ENCODE measurements at regions not wholly inside any gene's neighbourhood (a gene's known extent, or its start where the extent isn't known, plus 50 kb on each side); places are given as distances from the start of the nearest gene placed in this dataset.

DNA sequence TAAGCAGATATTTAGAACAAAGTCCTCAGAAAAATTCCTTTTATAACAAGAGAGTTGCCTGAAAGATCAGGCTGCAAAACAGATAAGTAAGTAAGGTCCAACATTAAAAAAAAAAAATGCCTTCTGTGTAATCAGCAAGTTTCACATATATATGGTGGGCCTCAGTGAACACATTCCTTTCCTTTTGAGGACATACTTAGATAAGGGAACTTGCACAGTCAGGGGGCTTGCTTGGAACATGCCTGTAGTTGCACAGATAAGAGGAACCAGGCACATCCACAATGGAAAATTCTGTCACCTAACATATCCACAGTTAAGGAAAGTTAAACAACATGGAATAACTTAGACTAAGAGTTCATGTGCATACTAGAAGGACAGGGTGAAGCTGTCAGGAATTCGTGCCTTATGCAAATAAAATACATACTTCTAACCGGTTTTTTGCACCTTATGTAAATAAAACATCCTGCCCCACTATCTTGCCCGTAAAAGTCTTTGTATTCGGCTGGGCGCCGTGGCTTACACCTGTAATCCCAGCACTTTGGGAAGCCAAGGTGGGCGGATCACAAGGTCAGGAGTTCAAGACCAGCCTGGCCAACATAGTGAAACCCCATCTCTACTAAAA is 257.3 kb downstream of the ZNF33B start:
- Histone ChIP-seq H3K79me1 (ENCODE audit: low read depth in 1 of 2, low read length in 2 of 2) (no peaks in the 10 kb centered on the region), H2AK5ac (ENCODE audit: low read depth, low read length) (no peak overlapping the region)

More for the DNA sequence above, 257.3 kb downstream of the ZNF33B start:
- H3K4me2 ChIP-seq (ENCODE audit: low read depth, low read length), result no peak overlapping the region
- POLR2A ChIA-PET (ENCODE audit: unreplicated experiment), result no interaction called here
- H3K27ac ChIP-seq (ENCODE audit: insufficient read depth, low read length), result no peak overlapping the region
- H4K5ac ChIP-seq (ENCODE audit: low read depth, low read length), result no peak overlapping the region
- in situ Hi-C loops (cut with MboI; ENCODE audit: low sequenced_read_pairs) (no loop called here), dilution Hi-C loops (cut with HindIII; ENCODE audit: low sequenced_read_pairs, unreplicated experiment) (no loop called here), intact Hi-C loops (cut with micrococcal nuclease) (no loop called here)
- no peak overlapping the region for H2AK9ac ChIP-seq (replicated peaks; ENCODE audit: low read depth, low read length, poor library complexity)
- no peak overlapping the region for H3K9ac ChIP-seq (ENCODE audit: low read depth, low read length)
- 40% methylated on average over 1 of the region's 7 CpGs; no CpG with 5 or more reads in 1 of the 2 experiments for WGBS, 2 experiments (ENCODE audit: extremely low coverage in 2 of 2, insufficient read length in 1 of 2)
- no peak overlapping the region for H3K14ac ChIP-seq (replicated peaks; ENCODE audit: low read depth, low read length)
- H4K91ac ChIP-seq (ENCODE audit: insufficient read depth, low read depth, low read length), result no peak overlapping the region
- no peak for DNase-seq
- H2AFZ ChIP-seq (replicated peaks; ENCODE audit: low read length, poor library complexity), result no peak overlapping the region
- no peak overlapping the region for H2BK120ac ChIP-seq (ENCODE audit: low read depth, low read length)
- H2BK15ac ChIP-seq (ENCODE audit: low read depth, low read length), result no peak overlapping the region
- no peaks in the 10 kb centered on the region for H3K27me3 ChIP-seq (ENCODE audit: control insufficient read depth, insufficient read depth, low read length)
- H2BK5ac ChIP-seq (ENCODE audit: low read depth, low read length, poor library complexity, severe bottlenecking), result no peak overlapping the region
- no peak for TF ChIP-seq RCOR1 (IDR thresholded peaks at IDR 0.05; ENCODE audit: insufficient replicate concordance, low read length)
- TF ChIP-seq POLR2A (IDR thresholded peaks at IDR 0.05; ENCODE audit: low read depth, low read length), result no peak
- no peak for TF ChIP-seq ELK1 (IDR thresholded peaks at IDR 0.05; ENCODE audit: borderline replicate concordance, low read depth, low read length)
- no peak overlapping the region for H3K18ac ChIP-seq (ENCODE audit: low read depth, low read length)
- no peak overlapping the region for H3K4me3 ChIP-seq (ENCODE audit: insufficient read depth, low read depth, low read length)
- H4K8ac ChIP-seq (ENCODE audit: low read depth in 2 of 2, low read length in 2 of 2), result no peak overlapping the region
- no peaks in the 10 kb centered on the region for H3K9me1 ChIP-seq (ENCODE audit: insufficient read depth, low read length)
- no peak overlapping the region for H3K56ac ChIP-seq (ENCODE audit: extremely low read depth, insufficient read depth, low read length)
- H3K9me3 ChIP-seq (ENCODE audit: control insufficient read depth, insufficient read depth, low read length), result peaks cover 5% of the 10 kb centered on the region
- H2BK20ac ChIP-seq (ENCODE audit: low read depth, low read length), result no peak overlapping the region
- H3K4ac ChIP-seq (ENCODE audit: low read depth, low read length), result no peak overlapping the region
- H4K20me1 ChIP-seq (ENCODE audit: insufficient read depth, low read length), result no peaks in the 10 kb centered on the region
- H3K23ac ChIP-seq (ENCODE audit: low read depth, low read length), result no peak overlapping the region
- no peaks in the 10 kb centered on the region for H3K4me1 ChIP-seq (ENCODE audit: control insufficient read depth, insufficient read depth, low read length)
- no TSS peak for BruUV-seq (replicated peaks)
- H3K36me3 ChIP-seq (ENCODE audit: control insufficient read depth, insufficient read depth, low read length), result no peaks in the 10 kb centered on the region
- ATAC-seq (ENCODE audit: low read depth), result no peak
- CTCF ChIA-PET, result no interaction called here
